OCI-LY3 (cell line): ENCODE measurements at regions not wholly inside any gene's neighbourhood (a gene's known extent, or its start where the extent isn't known, plus 50 kb on each side); places are given as distances from the start of the nearest gene placed in this dataset.

ENCODE experiments used
- CTCF ChIP-seq: fragments of 200-600, 300-600 bp; sonication (generic); IDR thresholded peaks from 2 replicates; pipeline ENCODE4 v1.5.1; 2014; ENCODE audit warnings: antibody characterized with exemption, low read length, low read depth
- EZH2phosphoT487 ChIP-seq: fragments of 200-600 bp; shearing (Covaris generic); IDR thresholded peaks from 2 replicates; pipeline ENCODE4 v1.6.1; 2018; ENCODE audit warnings: antibody characterized with exemption, mixed run types, low read depth

GRCh38 chr4:107182347-107182746 is 146.2 kb upstream of the DKK2 start:
- TF ChIP-seq CTCF (no peak), EZH2phosphoT487 (no peak)
